Stomach smooth muscle (tissue), 2 donors: ENCODE measurements at regions not wholly inside any gene's neighbourhood (a gene's known extent, or its start where the extent isn't known, plus 50 kb on each side); places are given as distances from the start of the nearest gene placed in this dataset.

Experiments
- H3K27ac ChIP-seq: one replicate; pipeline ENCODE4 v1.7.0; 2013; ENCODE audit warnings: mild to moderate bottlenecking, low read length, inconsistent platforms
- H3K27me3 ChIP-seq, 2 donors: one replicate each; pipeline ENCODE4 v1.7.0; 2013; ENCODE audit warnings: low read length in 2 of 2; ENCODE audit not compliant: insufficient read depth in 2 of 2, control insufficient read depth in 1 of 2
- H3K36me3 ChIP-seq, 2 donors: one replicate each; pipeline ENCODE4 v1.7.0; 2013; ENCODE audit warnings: low read length in 2 of 2; ENCODE audit not compliant: control insufficient read depth in 2 of 2, insufficient read depth in 2 of 2
- H3K4me1 ChIP-seq: one replicate; pipeline ENCODE4 v1.7.0; 2013; ENCODE audit warnings: low read length; ENCODE audit not compliant: control insufficient read depth, insufficient read depth
- H3K4me3 ChIP-seq, 2 donors: one replicate each; pipeline ENCODE4 v1.7.0; 2013; ENCODE audit warnings: low read length in 2 of 2
- H3K9ac ChIP-seq, 2 donors: one replicate each; pipeline ENCODE4 v1.7.0; 2013; ENCODE audit warnings: low read length in 2 of 2, mild to moderate bottlenecking in 1 of 2
- H3K9me3 ChIP-seq, 2 donors: one replicate each; pipeline ENCODE4 v1.7.0; 2013; ENCODE audit warnings: low read length in 2 of 2; ENCODE audit not compliant: control insufficient read depth in 2 of 2
- donor health status: healthy.
- donor health status: Pancreatic carcinoma.

DNA sequence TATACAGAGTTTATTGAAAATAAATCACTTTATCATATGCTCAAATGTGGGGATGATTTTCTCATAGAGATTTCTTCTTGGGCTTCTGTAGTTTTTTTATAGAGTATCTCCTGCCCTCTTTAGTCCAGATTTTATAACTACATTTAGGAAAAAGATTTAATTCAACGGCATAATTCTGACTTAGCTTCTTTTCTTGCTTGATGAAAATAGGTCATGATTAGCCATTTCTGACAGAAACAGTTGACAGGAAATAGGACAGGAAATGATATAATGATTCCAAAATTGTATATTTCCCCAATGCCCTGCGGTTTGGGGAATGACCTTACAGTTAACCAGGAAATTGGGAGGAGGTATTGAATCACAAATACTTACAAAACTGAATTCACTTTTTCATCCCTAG, 1531.9 kb upstream of the ACVR2A start:
- Histone ChIP-seq H3K4me3 (no peak overlapping the region), H3K4me1 (no peaks in the 10 kb centered on the region), H3K27ac (no peak overlapping the region), H3K9ac (no peak overlapping the region), H3K9me3 (no peaks in the 10 kb centered on the region), H3K27me3 (no peaks in the 10 kb centered on the region), H3K36me3 (no peaks in the 10 kb centered on the region)

DNA sequence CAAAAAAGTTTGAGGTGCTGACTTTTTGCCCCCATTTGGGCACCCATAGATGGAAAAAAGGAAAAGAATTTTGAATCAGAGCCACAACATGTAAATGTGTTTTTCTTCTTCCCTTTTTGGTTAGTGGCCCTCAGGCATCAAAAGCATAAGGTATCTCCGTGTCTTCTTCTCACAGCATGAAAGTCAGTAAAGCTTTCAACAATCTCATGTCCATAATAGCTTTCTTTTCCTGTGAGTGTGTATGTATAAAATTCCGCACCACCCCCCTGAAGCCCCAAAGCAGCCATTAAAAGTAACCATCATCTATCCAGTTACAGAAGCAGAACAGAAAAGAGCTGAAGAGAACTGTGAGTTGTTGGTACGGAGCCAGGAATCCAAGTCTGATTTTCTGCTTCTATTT, 1539.7 kb upstream of the ACVR2A start:
- Histone ChIP-seq H3K27ac (no peak overlapping the region), H3K4me3 (no peak overlapping the region), H3K4me1 (no peaks in the 10 kb centered on the region), H3K36me3 (no peaks in the 10 kb centered on the region), H3K9ac (no peak overlapping the region), H3K9me3 (no peaks in the 10 kb centered on the region), H3K27me3 (no peaks in the 10 kb centered on the region)

DNA sequence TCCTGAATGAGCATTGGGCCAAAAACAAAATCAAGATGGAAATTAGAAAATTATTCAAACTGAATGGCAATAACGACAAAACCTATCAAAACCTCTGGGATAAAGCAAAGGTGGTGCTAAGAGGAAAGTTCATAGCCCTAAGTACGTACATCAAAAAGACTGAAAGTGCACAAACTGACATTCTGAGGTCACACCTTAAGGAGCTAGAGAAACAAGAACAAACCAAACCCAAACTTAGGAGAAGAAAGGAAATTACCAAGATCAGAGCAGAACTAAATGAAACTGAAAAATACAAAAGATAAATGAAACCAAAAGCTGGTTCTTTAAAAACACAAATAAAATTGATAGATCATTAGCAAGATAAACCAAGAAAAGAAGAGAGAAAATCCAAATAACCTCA, 1543.5 kb upstream of the ACVR2A start:
- Histone ChIP-seq H3K9ac (no peak overlapping the region), H3K4me1 (no peaks in the 10 kb centered on the region), H3K4me3 (no peak overlapping the region), H3K27me3 (no peaks in the 10 kb centered on the region), H3K27ac (no peak overlapping the region), H3K36me3 (no peaks in the 10 kb centered on the region), H3K9me3 (no peaks in the 10 kb centered on the region)

DNA sequence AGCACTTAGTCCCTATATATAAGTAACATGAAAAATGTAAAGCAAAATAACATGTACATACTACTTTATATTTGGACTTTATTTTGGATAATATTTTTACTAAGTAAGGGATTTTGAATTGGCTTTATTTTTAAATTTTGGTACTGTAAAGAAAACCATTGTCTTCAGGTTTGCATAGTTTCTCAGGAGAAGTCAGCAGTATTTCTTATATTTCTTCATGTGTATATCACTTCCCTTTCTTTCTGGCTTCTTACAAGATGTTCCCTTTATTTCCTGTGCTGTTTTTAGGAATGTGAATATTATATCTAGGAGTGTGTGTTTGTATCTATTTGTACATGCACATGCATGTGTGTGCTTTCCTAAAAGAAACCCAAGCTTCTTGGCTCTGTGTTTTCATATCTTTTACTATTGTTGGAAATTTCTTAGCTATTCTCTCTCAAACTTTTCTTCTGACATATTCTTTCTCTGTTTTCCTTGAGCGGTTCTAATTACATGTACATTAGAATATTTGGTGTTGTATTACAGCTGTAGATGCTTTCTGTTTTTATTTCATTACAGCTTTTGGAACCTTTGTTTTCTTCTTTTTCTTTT, 1549.7 kb upstream of the ACVR2A start:
- H3K9ac ChIP-seq, result no peak overlapping the region
- H3K4me3 ChIP-seq, result no peak overlapping the region
- no peak overlapping the region for H3K27ac ChIP-seq
- H3K36me3 ChIP-seq, result no peaks in the 10 kb centered on the region
- no peaks in the 10 kb centered on the region for H3K27me3 ChIP-seq
- H3K9me3 ChIP-seq, result peaks cover 0 to 3% of the 10 kb centered on the region in 2 donors
- H3K4me1 ChIP-seq, result no peaks in the 10 kb centered on the region

DNA sequence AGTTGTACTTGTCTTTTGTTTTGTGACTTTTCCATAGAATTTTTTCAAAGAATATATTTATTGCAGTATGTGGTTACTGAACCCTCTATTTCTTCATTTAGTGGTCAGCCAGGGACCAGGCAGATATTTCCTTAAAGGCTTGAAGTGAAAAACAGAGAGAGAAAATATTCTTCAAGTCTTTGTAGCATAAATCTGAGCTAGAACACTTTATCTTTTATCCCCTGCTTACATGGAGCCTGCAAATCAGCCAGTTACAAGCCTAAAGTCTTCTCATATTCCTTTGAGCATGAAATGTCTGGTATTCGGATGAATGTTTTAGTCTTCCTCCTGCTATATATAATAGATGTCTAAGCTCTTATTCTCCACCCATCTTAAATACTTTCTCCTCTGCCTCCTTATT, 1557.5 kb upstream of the ACVR2A start:
- H3K9ac ChIP-seq, result no peak overlapping the region
- no peaks in the 10 kb centered on the region for H3K27me3 ChIP-seq
- H3K9me3 ChIP-seq, result peaks cover 0 to 2% of the 10 kb centered on the region in 2 donors
- no peaks in the 10 kb centered on the region for H3K4me1 ChIP-seq
- no peaks in the 10 kb centered on the region for H3K36me3 ChIP-seq
- H3K27ac ChIP-seq, result no peak overlapping the region
- no peak overlapping the region for H3K4me3 ChIP-seq

DNA sequence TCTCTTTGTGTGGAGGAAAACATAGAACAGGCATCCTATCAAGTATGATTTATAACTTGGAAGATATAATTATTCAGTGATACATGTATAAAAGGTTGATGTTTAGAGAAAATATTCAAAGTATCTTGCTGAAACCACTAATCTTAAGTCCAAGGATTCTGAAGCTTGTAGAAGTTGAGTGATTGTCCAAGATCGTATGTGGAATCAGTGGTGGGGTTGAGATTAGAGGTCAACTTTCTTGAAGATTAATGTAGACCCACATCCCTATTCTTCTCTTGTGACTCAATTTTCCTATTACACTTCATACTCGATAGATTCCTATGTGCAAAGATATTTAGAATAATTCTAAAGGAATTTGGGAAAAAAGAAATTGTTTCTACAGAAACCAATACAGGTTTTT, 1565.9 kb upstream of the ACVR2A start:
- no peaks in the 10 kb centered on the region for H3K9me3 ChIP-seq
- H3K4me3 ChIP-seq, result no peak overlapping the region
- H3K27ac ChIP-seq, result no peak overlapping the region
- no peaks in the 10 kb centered on the region for H3K36me3 ChIP-seq
- H3K27me3 ChIP-seq, result no peaks in the 10 kb centered on the region
- no peaks in the 10 kb centered on the region for H3K4me1 ChIP-seq
- no peak overlapping the region for H3K9ac ChIP-seq

DNA sequence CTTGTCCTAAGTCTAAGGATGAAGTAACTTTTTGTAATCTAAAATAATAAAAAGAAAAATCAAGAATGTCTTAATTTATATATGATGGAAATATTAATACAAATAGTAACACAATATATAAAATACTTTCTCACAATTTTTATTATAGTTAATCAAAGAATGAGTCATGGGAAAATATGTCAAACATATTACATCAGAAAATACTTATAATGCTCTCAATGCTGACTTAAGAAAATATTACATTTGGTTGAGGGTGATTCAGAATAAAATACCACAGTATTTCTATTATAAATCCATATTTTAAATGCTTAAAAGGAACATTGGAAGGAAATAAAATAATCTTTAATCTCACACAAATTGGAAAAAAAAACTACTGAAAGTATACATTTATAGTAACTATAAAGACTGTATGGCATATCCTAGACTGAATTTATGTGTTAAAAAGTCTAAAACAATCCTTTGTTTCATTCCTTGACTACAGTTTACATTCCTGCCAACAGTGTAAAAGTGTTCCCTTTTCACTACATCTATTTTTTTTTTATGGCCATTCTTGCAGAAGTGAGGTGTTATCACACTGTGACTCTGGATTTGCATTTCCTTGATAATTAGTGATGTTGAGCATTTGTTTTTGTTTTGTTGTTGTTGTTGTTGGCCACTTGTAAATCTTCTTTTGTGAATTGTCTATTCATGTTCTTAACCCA, 1573.5 kb upstream of the ACVR2A start:
- no peaks in the 10 kb centered on the region for H3K36me3 ChIP-seq
- no peaks in the 10 kb centered on the region for H3K9me3 ChIP-seq
- H3K27me3 ChIP-seq, result no peaks in the 10 kb centered on the region
- H3K4me1 ChIP-seq, result no peaks in the 10 kb centered on the region
- no peak overlapping the region for H3K27ac ChIP-seq
- H3K4me3 ChIP-seq, result no peak overlapping the region
- H3K9ac ChIP-seq, result no peak overlapping the region

DNA sequence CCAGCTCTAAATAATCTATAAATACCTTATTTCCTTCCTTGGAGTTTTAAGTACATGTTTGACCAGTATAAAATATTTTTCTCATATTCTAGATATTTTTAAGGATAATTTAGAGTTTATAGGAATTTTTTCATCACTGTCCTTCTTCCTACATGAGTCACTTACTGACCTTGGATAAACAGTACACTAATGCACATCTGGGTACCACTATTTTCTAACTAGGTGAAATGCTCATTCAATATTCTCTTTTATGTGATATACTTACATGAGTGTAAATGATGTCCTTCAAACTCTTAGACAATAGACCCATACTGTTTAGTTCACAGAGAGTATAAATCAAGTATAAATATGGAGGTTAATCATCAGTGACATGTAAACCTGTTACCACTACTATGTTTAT, 1574.2 kb upstream of the ACVR2A start:
- H3K36me3 ChIP-seq, result no peaks in the 10 kb centered on the region
- H3K9me3 ChIP-seq, result no peaks in the 10 kb centered on the region
- H3K27me3 ChIP-seq, result no peaks in the 10 kb centered on the region
- no peak overlapping the region for H3K27ac ChIP-seq
- no peak overlapping the region for H3K9ac ChIP-seq
- no peak overlapping the region for H3K4me3 ChIP-seq
- no peaks in the 10 kb centered on the region for H3K4me1 ChIP-seq

DNA sequence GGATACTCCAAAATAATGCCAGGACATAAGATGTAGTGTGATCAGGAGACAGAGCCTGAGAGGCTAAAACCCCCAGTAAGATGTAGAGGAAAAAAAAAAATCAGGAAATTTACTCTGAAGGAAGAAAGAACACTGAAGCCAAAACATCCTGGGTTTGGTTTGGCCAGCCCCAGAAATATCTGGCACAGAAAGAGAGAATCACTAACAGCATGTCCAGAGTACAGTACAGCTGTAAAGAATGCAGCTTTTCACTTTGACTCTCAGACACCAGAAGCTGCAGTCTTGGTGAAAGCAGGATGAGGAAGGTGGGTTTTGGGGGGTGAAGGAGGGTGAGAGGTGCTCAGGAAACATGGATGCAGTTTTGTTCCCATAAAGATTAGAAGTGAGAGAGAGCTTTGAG, 1577.7 kb upstream of the ACVR2A start:
- no peaks in the 10 kb centered on the region for H3K9me3 ChIP-seq
- H3K4me1 ChIP-seq, result no peaks in the 10 kb centered on the region
- H3K27me3 ChIP-seq, result no peaks in the 10 kb centered on the region
- H3K4me3 ChIP-seq, result no peak overlapping the region
- no peak overlapping the region for H3K9ac ChIP-seq
- no peaks in the 10 kb centered on the region for H3K36me3 ChIP-seq
- H3K27ac ChIP-seq, result no peak overlapping the region

DNA sequence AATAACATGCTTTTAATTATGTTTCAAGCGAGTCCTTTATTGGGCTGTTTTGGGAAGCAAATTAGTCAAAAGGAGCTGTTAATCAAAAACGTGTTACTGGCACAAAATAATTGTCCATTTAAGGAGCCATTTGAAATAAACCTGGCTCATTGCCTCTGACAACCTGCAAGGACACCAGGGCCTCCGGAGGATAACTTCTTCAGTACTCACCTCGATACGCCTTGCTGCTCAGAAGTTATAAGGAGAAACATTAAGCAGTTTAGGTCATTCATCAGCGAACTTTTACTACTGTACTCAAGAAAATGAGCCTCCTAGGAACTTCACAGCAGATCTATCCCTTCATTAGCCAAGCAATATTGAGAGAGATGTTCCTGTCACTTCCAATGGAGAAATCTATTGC, 1579.2 kb upstream of the ACVR2A start:
- Histone ChIP-seq H3K4me1 (no peaks in the 10 kb centered on the region), H3K36me3 (no peaks in the 10 kb centered on the region), H3K9me3 (no peaks in the 10 kb centered on the region), H3K27me3 (no peaks in the 10 kb centered on the region), H3K27ac (no peak overlapping the region), H3K4me3 (no peak overlapping the region), H3K9ac (no peak overlapping the region)

DNA sequence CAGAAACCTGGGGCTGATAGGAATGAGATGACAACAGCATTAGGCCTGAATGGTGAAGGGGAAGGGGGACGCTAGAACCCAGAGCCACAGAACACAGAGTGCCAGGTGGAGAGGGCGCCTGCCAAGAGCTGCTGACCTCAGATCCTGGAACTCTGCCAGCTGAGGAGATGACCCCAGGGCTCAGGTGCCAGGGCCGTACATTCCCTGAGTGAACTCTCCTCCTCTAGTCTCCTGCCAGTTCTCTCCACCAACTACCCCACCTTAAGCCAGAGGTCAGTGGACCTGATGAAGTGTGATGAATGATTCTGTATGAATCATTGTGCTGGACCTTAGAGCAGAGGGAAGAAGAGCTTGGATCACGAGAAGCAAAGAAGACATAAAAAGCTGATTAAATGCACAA, 1582.2 kb upstream of the ACVR2A start:
- Histone ChIP-seq H3K27ac (no peak overlapping the region), H3K4me1 (no peaks in the 10 kb centered on the region), H3K36me3 (no peaks in the 10 kb centered on the region), H3K9me3 (no peaks in the 10 kb centered on the region), H3K9ac (no peak overlapping the region), H3K27me3 (no peaks in the 10 kb centered on the region), H3K4me3 (no peak overlapping the region)
